CD14-positive monocyte (primary cell): ENCODE measurements at regions not wholly inside any gene's neighbourhood (a gene's known extent, or its start where the extent isn't known, plus 50 kb on each side); places are given as distances from the start of the nearest gene placed in this dataset.
A peak's percentile ranks its signal among the peaks of the same experiment; 100 is the strongest.

Source experiments
- DNase-seq, 3 donors: peaks; one replicate each; pipeline ENCODE4 v3.0.0-alpha.2; 2011 to 2022
- H2AFZ ChIP-seq: 2 replicates; pipeline ENCODE4 v1.6.0; 2012; ENCODE audit warnings: mild to moderate bottlenecking, low read depth, low read length, inconsistent platforms; ENCODE audit not compliant: insufficient read depth, poor library complexity, severe bottlenecking
- H3K27ac ChIP-seq, 2 donors: 1 replicate in 1 of 2; 2 replicates in 1 of 2; pipeline ENCODE4 v1.5.1; 2012 to 2013; ENCODE audit warnings: low read length in 2 of 2, control low read depth in 1 of 2, inconsistent platforms in 1 of 2, low read depth in 1 of 2, mild to moderate bottlenecking in 1 of 2
- H3K27me3 ChIP-seq, 2 donors: one replicate each; pipeline versions ENCODE4 v1.6.0 to v1.6.1; 2011 to 2013; ENCODE audit warnings: low read length in 2 of 2; ENCODE audit not compliant: control insufficient read depth in 2 of 2, insufficient read depth in 2 of 2
- H3K36me3 ChIP-seq, 2 donors: replicated peaks in 1 of 2; 1 replicate in 1 of 2; 2 replicates in 1 of 2; pipeline versions ENCODE4 v1.5.1 to v1.6.1; 2012 to 2013; ENCODE audit warnings: low read length in 2 of 2, control low read depth in 1 of 2, inconsistent platforms in 1 of 2, mild to moderate bottlenecking in 1 of 2; ENCODE audit not compliant: insufficient read depth in 2 of 2, control insufficient read depth in 1 of 2
- H3K4me1 ChIP-seq, 2 donors: 1 replicate in 1 of 2; 2 replicates in 1 of 2; pipeline versions ENCODE4 v1.5.1 to v1.6.1; 2012 to 2013; ENCODE audit warnings: low read length in 2 of 2, control low read depth in 1 of 2, inconsistent platforms in 1 of 2, mild to moderate bottlenecking in 1 of 2, moderate library complexity in 1 of 2; ENCODE audit not compliant: insufficient read depth in 2 of 2, control insufficient read depth in 1 of 2
- H3K4me2 ChIP-seq: replicated peaks from 2 replicates; pipeline ENCODE3; 2012; ENCODE audit warnings: low read length, moderate library complexity, mild to moderate bottlenecking; ENCODE audit not compliant: poor library complexity, severe bottlenecking; ENCODE audit errors: extremely low read depth
- H3K4me3 ChIP-seq, 3 experiments: fragments of 200-600 bp in 1 of 3; sonication (generic) in 1 of 3; replicated peaks in 1 of 3; 1 replicate in 2 of 3; 2 replicates in 1 of 3; pipeline ENCODE4 v1.5.1; 2011 to 2013; ENCODE audit warnings: low read length in 3 of 3, mild to moderate bottlenecking in 3 of 3, control low read depth in 2 of 3, low read depth in 2 of 3, inconsistent platforms in 1 of 3, moderate library complexity in 1 of 3
- H3K79me2 ChIP-seq: 2 replicates; pipeline ENCODE4 v1.6.0; 2012; ENCODE audit warnings: mild to moderate bottlenecking, control low read depth, inconsistent platforms, low read length, moderate library complexity; ENCODE audit not compliant: insufficient read depth
- H3K9ac ChIP-seq: 2 replicates; pipeline ENCODE4 v1.6.0; 2017; ENCODE audit warnings: low read length, mild to moderate bottlenecking; ENCODE audit not compliant: insufficient read depth, poor library complexity, severe bottlenecking
- H3K9me3 ChIP-seq, 2 donors: replicated peaks in 1 of 2; 1 replicate in 1 of 2; 2 replicates in 1 of 2; pipeline versions ENCODE4 v1.5.1 to v1.6.1; 2012 to 2013; ENCODE audit warnings: low read length in 2 of 2, control low read depth in 1 of 2; ENCODE audit not compliant: control insufficient read depth in 1 of 2, insufficient read depth in 1 of 2
- H4K20me1 ChIP-seq: 2 replicates; pipeline ENCODE4 v1.6.0; 2012; ENCODE audit warnings: mild to moderate bottlenecking, low read length, control low read depth, moderate library complexity; ENCODE audit not compliant: insufficient read depth
- H3K27ac Mint-ChIP-seq, 7 donors: one replicate each; pipeline ENCODE4 v1.8.0; 2020; ENCODE audit warnings: mild to moderate bottlenecking in 7 of 7, mixed read lengths in 7 of 7, moderate library complexity in 6 of 7, inconsistent platforms in 2 of 7
- H3K27me3 Mint-ChIP-seq, 3 donors: one replicate each; pipeline ENCODE4 v1.8.0; 2021 to 2022; ENCODE audit warnings: low read depth in 3 of 3, mild to moderate bottlenecking in 3 of 3, mixed read lengths in 3 of 3, moderate library complexity in 3 of 3, inconsistent platforms in 1 of 3
- H3K36me3 Mint-ChIP-seq, 2 donors: one replicate each; pipeline ENCODE4 v1.8.0; 2020; ENCODE audit warnings: mixed read lengths in 2 of 2, inconsistent platforms in 1 of 2, mild to moderate bottlenecking in 1 of 2
- H3K4me1 Mint-ChIP-seq: one replicate; pipeline ENCODE4 v1.8.0; 2020; ENCODE audit warnings: mild to moderate bottlenecking, mixed read lengths
- H3K4me3 Mint-ChIP-seq, 2 donors: one replicate each; pipeline ENCODE4 v1.8.0; 2020; ENCODE audit warnings: mild to moderate bottlenecking in 2 of 2, mixed read lengths in 2 of 2, moderate library complexity in 1 of 2
- H3K9me3 Mint-ChIP-seq, 7 donors: one replicate each; pipeline ENCODE4 v1.8.0; 2020 to 2022; ENCODE audit warnings: mixed read lengths in 7 of 7, mild to moderate bottlenecking in 6 of 7, moderate library complexity in 6 of 7, inconsistent platforms in 2 of 7
- WGBS: methylation state at CpG from one replicate; pipeline ENCODE4 v1.1.5; 2013; ENCODE audit warnings: missing lambda C conversion rate; ENCODE audit not compliant: insufficient coverage; 5-methylcytosine and 5-hydroxymethylcytosine counted together
- intact Hi-C, 2 donors: fragments of 100-400 bp; cut with micrococcal nuclease; formaldehyde crosslinking; loops; one replicate each; pipeline versions ENCODE4 v1.15.0 to v1.15.1; 2023
- TF ChIP-seq, protein P1 (sequence below): fragments of 200-600 bp; IDR thresholded peaks from one replicate; pipeline ENCODE4 v1.8.0; 2022; ENCODE audit warnings: antibody characterized with exemption, mild to moderate bottlenecking

DNA sequence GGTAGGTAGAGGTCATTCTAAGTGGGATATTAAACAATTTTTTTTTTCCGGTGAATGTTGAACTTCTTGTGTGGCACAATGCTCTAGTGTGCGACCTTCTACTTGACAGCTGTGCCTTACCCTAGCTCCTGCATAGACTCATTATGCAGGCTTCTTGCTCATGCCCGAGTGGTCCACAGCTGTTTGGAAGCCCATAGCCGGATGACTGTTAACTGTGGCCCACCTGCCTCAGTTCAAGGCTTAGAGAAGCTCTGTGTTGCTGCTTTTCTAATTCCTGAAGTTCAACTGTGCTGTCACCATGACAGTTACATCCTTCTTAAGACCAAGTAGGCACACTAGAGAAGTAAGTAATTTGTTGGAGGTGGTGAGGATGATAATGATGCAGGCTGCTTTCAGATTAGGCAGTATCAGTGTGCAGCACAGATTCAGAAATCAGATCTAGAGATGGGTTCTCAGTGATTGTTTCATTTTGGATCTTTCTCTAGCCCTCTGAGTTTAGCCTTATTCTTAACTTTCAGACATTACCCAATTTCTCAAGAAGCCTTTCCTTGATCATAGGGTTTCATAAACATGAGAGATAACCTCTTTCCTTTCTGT lies 278.4 kb downstream of the PHF14 start:
- H3K9me3 Mint-ChIP-seq, result peaks cover 0 to 6% (median 0%) of the 10 kb centered on the region in 7 donors
- WGBS, result 93% methylated on average over 3 of the region's 4 CpGs
- no peak for DNase-seq

DNA sequence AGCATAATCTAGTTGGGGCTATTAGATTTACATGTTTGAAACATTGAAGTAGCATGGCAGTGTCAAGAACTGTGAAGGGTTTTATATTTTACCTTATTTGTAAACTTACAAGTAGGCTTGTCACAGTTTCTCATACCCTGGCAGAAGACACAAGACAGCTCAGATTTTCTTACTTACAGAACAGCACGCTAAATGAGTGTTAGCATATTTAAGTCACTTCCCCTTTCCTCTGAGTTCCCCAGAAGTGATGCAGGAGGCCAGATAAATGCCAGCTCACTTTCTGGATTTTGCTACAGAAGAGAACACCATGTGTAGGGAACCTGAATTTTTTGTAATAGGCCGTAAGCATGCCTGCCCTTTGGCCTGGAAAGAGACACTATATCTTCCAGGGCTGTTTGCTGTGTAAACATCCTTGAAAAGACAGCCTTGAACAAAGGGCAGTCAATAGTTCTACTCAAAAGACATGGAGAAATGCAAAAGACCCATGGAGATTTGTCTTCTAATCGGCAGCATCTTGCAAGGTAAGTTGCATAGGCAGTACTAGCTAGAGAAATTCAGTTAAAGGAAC lies 279.1 kb downstream of the PHF14 start:
- H3K4me3 Mint-ChIP-seq, result no peak overlapping the region
- Histone ChIP-seq H3K79me2 (no peaks in the 10 kb centered on the region), H4K20me1 (no peaks in the 10 kb centered on the region), H3K27me3 (no peaks in the 10 kb centered on the region), H3K9me3 (no peaks in the 10 kb centered on the region), H3K4me3 (no peak overlapping the region), H3K9ac (no peak overlapping the region), H3K4me1 (no peaks in the 10 kb centered on the region), H3K4me2 (no peak overlapping the region), H3K36me3 (no peaks in the 10 kb centered on the region), H3K27ac (no peak overlapping the region), H2AFZ (no peak overlapping the region)
- 67% methylated on average over 1 of the region's 3 CpGs for WGBS
- H3K27me3 Mint-ChIP-seq, result peaks cover 0 to 2% (median 2%) of the 10 kb centered on the region in 3 donors
- TF ChIP-seq, protein P1, sequence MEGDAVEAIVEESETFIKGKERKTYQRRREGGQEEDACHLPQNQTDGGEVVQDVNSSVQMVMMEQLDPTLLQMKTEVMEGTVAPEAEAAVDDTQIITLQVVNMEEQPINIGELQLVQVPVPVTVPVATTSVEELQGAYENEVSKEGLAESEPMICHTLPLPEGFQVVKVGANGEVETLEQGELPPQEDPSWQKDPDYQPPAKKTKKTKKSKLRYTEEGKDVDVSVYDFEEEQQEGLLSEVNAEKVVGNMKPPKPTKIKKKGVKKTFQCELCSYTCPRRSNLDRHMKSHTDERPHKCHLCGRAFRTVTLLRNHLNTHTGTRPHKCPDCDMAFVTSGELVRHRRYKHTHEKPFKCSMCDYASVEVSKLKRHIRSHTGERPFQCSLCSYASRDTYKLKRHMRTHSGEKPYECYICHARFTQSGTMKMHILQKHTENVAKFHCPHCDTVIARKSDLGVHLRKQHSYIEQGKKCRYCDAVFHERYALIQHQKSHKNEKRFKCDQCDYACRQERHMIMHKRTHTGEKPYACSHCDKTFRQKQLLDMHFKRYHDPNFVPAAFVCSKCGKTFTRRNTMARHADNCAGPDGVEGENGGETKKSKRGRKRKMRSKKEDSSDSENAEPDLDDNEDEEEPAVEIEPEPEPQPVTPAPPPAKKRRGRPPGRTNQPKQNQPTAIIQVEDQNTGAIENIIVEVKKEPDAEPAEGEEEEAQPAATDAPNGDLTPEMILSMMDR, result no peak
- H3K4me1 Mint-ChIP-seq, result peaks cover 7% of the 10 kb centered on the region
- H3K36me3 Mint-ChIP-seq, result no peaks in the 10 kb centered on the region
- peak in 2 of 3 donors; percentile 9 to 13 for DNase-seq
- peak overlapping the region in 1 of 7 donors; percentile 53 for H3K27ac Mint-ChIP-seq
- peaks cover 0 to 6% (median 0%) of the 10 kb centered on the region in 7 donors for H3K9me3 Mint-ChIP-seq
- intact Hi-C loops, result no loop called here

More for the DNA sequence above, 278.4 kb downstream of the PHF14 start:
- H3K9ac ChIP-seq, result no peak overlapping the region
- no peaks in the 10 kb centered on the region for H3K9me3 ChIP-seq
- no peak overlapping the region for H2AFZ ChIP-seq
- peaks cover 0 to 2% (median 2%) of the 10 kb centered on the region in 3 donors for H3K27me3 Mint-ChIP-seq
- H3K4me3 ChIP-seq, result no peak overlapping the region
- H3K79me2 ChIP-seq, result no peaks in the 10 kb centered on the region
- H3K4me2 ChIP-seq, result no peak overlapping the region
- no peaks in the 10 kb centered on the region for H3K27me3 ChIP-seq
- H3K27ac Mint-ChIP-seq, result peak overlapping the region in 2 of 7 donors; percentile 15 to 53
- H3K4me1 Mint-ChIP-seq, result peaks cover 7% of the 10 kb centered on the region
- H4K20me1 ChIP-seq, result no peaks in the 10 kb centered on the region
- H3K27ac ChIP-seq, result no peak overlapping the region
- H3K36me3 ChIP-seq, result no peaks in the 10 kb centered on the region
- H3K36me3 Mint-ChIP-seq, result no peaks in the 10 kb centered on the region
- no peak overlapping the region for H3K4me3 Mint-ChIP-seq
- H3K4me1 ChIP-seq, result no peaks in the 10 kb centered on the region
- TF ChIP-seq, protein P1, result no peak
- intact Hi-C loops, result no loop called here
